Activated CD8-positive, alpha-beta memory T cell treated with anti-CD3 and anti-CD28 coated beads for 4 hours (primary cell): ENCODE measurements at regions not wholly inside any gene's neighbourhood (a gene's known extent, or its start where the extent isn't known, plus 50 kb on each side); places are given as distances from the start of the nearest gene placed in this dataset.

Source experiments
- DNase-seq, 2 donors: peaks; one replicate each; pipeline ENCODE4 v3.0.0-alpha.2; 2020; ENCODE audit warnings: low read depth in 2 of 2

GRCh38 chr20:50273601-50274491, 83.2 kb downstream of the CEBPB start:
- DNase-seq = no peak

GRCh38 chr20:50274570-50275430, 84.2 kb downstream of the CEBPB start:
- DNase-seq = no peak

- DNase-seq = no peak
These were observed 85.8 kb downstream of the CEBPB start for GRCh38 chr20:50276119-50277063.

GRCh38 chr20:50277064-50277415, 86.4 kb downstream of the CEBPB start:
- DNase-seq = no peak

GRCh38 chr20:50277460-50278376, 87.1 kb downstream of the CEBPB start:
- DNase-seq = no peak

GRCh38 chr20:50278377-50278683, 87.7 kb downstream of the CEBPB start:
- no peak for DNase-seq

- no peak for DNase-seq
These were observed 88.3 kb downstream of the CEBPB start for GRCh38 chr20:50278684-50279531.

- DNase-seq = no peak
These were observed 89.6 kb downstream of the CEBPB start for GRCh38 chr20:50279988-50280850.

- no peak for DNase-seq
These were observed 90.4 kb downstream of the CEBPB start for GRCh38 chr20:50280851-50281655.

- DNase-seq = no peak
These were observed 91.4 kb downstream of the CEBPB start for GRCh38 chr20:50281831-50282591.

GRCh38 chr20:50282592-50283241, 92.1 kb downstream of the CEBPB start:
- no peak for DNase-seq

GRCh38 chr20:50283370-50283769, 92.7 kb downstream of the CEBPB start:
- no peak for DNase-seq

GRCh38 chr20:50283922-50284810, 93.5 kb downstream of the CEBPB start:
- no peak for DNase-seq

- no peak for DNase-seq
These were observed 94.3 kb downstream of the CEBPB start for GRCh38 chr20:50284811-50285375.
